ENCODE measurements at regions not wholly inside any gene's neighbourhood (a gene's known extent, or its start where the extent isn't known, plus 50 kb on each side); places are given as distances from the start of the nearest gene placed in this dataset.

DNA sequence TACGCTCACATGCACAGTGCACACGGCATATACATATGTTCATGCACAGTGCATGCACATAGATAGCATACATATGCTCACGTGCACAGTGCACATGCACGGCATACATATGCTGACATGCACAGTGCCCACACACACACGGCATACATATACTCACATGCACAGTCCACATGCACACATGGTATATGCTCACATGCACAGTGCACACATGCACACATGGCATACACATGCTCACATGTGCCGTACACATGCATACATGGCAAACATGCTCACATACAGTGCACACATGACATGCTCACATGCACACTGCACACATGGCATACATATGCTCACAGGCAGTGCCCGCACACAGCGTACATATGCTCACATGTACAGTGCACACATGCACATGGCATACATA is 97.7 kb upstream of the CTDP1 start:
- TF ChIP-seq, protein P1, sequence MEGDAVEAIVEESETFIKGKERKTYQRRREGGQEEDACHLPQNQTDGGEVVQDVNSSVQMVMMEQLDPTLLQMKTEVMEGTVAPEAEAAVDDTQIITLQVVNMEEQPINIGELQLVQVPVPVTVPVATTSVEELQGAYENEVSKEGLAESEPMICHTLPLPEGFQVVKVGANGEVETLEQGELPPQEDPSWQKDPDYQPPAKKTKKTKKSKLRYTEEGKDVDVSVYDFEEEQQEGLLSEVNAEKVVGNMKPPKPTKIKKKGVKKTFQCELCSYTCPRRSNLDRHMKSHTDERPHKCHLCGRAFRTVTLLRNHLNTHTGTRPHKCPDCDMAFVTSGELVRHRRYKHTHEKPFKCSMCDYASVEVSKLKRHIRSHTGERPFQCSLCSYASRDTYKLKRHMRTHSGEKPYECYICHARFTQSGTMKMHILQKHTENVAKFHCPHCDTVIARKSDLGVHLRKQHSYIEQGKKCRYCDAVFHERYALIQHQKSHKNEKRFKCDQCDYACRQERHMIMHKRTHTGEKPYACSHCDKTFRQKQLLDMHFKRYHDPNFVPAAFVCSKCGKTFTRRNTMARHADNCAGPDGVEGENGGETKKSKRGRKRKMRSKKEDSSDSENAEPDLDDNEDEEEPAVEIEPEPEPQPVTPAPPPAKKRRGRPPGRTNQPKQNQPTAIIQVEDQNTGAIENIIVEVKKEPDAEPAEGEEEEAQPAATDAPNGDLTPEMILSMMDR (IDR thresholded peaks at IDR 0.05): no peak
- no peak for TF ChIP-seq POLR2AphosphoS5 (IDR thresholded peaks at IDR 0.05)

All from breast epithelium (tissue), 3 donors.